ENCODE measurements at regions not wholly inside any gene's neighbourhood (a gene's known extent, or its start where the extent isn't known, plus 50 kb on each side); places are given as distances from the start of the nearest gene placed in this dataset.
"Not testable (repeated sequence)": the region's sequence is repeated elsewhere in the genome, so short reads cannot be mapped to it uniquely, and the experiment has no call there.

- DNase-seq (ENCODE audit: low read depth, low spot score), result no peak
Observed at GRCh38 chr3:125645616-125646015, 50.3 kb upstream of the OSBPL11 start.

- DNase-seq (ENCODE audit: low read depth, low spot score), result no peak
Observed at GRCh38 chr3:125646581-125646980, 51.3 kb upstream of the OSBPL11 start.

GRCh38 chr3:125647318-125648014 lies 52.2 kb upstream of the OSBPL11 start:
- DNase-seq (ENCODE audit: low read depth, low spot score), result no peak

- peak; percentile 23 for DNase-seq (ENCODE audit: low read depth, low spot score)
Observed at GRCh38 chr3:125651244-125651643, 55.9 kb upstream of the OSBPL11 start.

- DNase-seq (ENCODE audit: low read depth, low spot score), result no peak
Observed at GRCh38 chr3:125652349-125652748, 57.1 kb upstream of the OSBPL11 start.

- no peak for DNase-seq (ENCODE audit: low read depth, low spot score)
Observed at GRCh38 chr3:125654526-125654925, 59.2 kb upstream of the OSBPL11 start.

- no peak for DNase-seq (ENCODE audit: low read depth, low spot score)
Observed at GRCh38 chr3:125662675-125663074, 67.4 kb upstream of the OSBPL11 start.

- no peak for DNase-seq (ENCODE audit: low read depth, low spot score)
Observed at GRCh38 chr3:125670352-125670751, 75.1 kb upstream of the OSBPL11 start.

- no peak for DNase-seq (ENCODE audit: low read depth, low spot score)
Observed at GRCh38 chr3:125670945-125671344, 75.6 kb upstream of the OSBPL11 start.

- DNase-seq (ENCODE audit: low read depth, low spot score), result no peak
Observed at GRCh38 chr3:125671461-125672243, 76.4 kb upstream of the OSBPL11 start.

GRCh38 chr3:125675791-125676190 lies 80.5 kb upstream of the OSBPL11 start:
- peak; percentile 6 for DNase-seq (ENCODE audit: low read depth, low spot score)

- no peak for DNase-seq (ENCODE audit: low read depth, low spot score)
Observed at GRCh38 chr3:125679258-125679657, 84.0 kb upstream of the OSBPL11 start.

GRCh38 chr3:125681146-125681545 lies 85.8 kb upstream of the OSBPL11 start:
- no peak for DNase-seq (ENCODE audit: low read depth, low spot score)

GRCh38 chr3:125681906-125682305 lies 86.6 kb upstream of the OSBPL11 start:
- DNase-seq (ENCODE audit: low read depth, low spot score), result not testable (repeated sequence)

- DNase-seq (ENCODE audit: low read depth, low spot score), result peak; percentile 27
Observed at GRCh38 chr3:125682610-125683009, 87.3 kb upstream of the OSBPL11 start.

GRCh38 chr3:125683067-125683829 lies 88.0 kb upstream of the OSBPL11 start:
- DNase-seq (ENCODE audit: low read depth, low spot score), result no peak

GRCh38 chr3:125684199-125684598 lies 88.9 kb upstream of the OSBPL11 start:
- peak; percentile 45 for DNase-seq (ENCODE audit: low read depth, low spot score)

GRCh38 chr3:125685741-125686140 lies 90.4 kb upstream of the OSBPL11 start:
- DNase-seq (ENCODE audit: low read depth, low spot score), result not testable (repeated sequence)

- DNase-seq (ENCODE audit: low read depth, low spot score), result no peak
Observed at GRCh38 chr3:125692361-125692760, 97.1 kb upstream of the OSBPL11 start.

GRCh38 chr3:125693887-125694286 lies 98.6 kb upstream of the OSBPL11 start:
- no peak for DNase-seq (ENCODE audit: low read depth, low spot score)

- DNase-seq (ENCODE audit: low read depth, low spot score), result peak; percentile 77
Observed at GRCh38 chr3:125694761-125695294, 99.5 kb upstream of the OSBPL11 start.

GRCh38 chr3:125695688-125696087 lies 100.4 kb upstream of the OSBPL11 start:
- peak; percentile 11 for DNase-seq (ENCODE audit: low read depth, low spot score)

All from astrocyte of the hippocampus (primary cell).